Breast epithelium (tissue), 4 donors: ENCODE measurements at regions not wholly inside any gene's neighbourhood (a gene's known extent, or its start where the extent isn't known, plus 50 kb on each side); places are given as distances from the start of the nearest gene placed in this dataset.

ENCODE experiments used
- DNase-seq, 2 donors: peaks; one replicate each; pipeline ENCODE4 v3.0.0-alpha.2; 2019; ENCODE audit warnings: low spot score in 2 of 2
- H3K27ac ChIP-seq, 2 donors: fragments of 200-600 bp; sonication (generic) in 1 of 2; one replicate each; pipeline ENCODE4 v1.5.1; 2016 to 2019; ENCODE audit warnings: mild to moderate bottlenecking in 1 of 2
- H3K27me3 ChIP-seq, 2 donors: fragments of 200-600 bp; sonication (generic) in 1 of 2; one replicate each; pipeline versions ENCODE4 v1.5.1 to v1.6.0; 2017 to 2019; ENCODE audit warnings: control low read depth in 1 of 2, mild to moderate bottlenecking in 1 of 2
- H3K36me3 ChIP-seq: fragments of 200-600 bp; one replicate; pipeline ENCODE4 v1.5.1; 2019
- H3K4me1 ChIP-seq, 2 donors: fragments of 200-600 bp; sonication (generic); one replicate each; pipeline ENCODE4 v1.5.1; 2016 to 2019; ENCODE audit warnings: control low read depth in 1 of 2
- H3K4me3 ChIP-seq, 3 donors: fragments of 200-600 bp; sonication (generic); 1 replicate in 2 of 3; 2 replicates in 1 of 3; pipeline ENCODE4 v1.5.1; 2016 to 2019; ENCODE audit warnings: mild to moderate bottlenecking in 3 of 3, moderate library complexity in 2 of 3
- H3K9me3 ChIP-seq, 2 donors: fragments of 200-600 bp; sonication (generic) in 1 of 2; one replicate each; pipeline ENCODE4 v1.5.1; 2016 to 2019; ENCODE audit warnings: control low read depth in 1 of 2
- POLR2A ChIP-seq: fragments of 450-650 bp; IDR thresholded peaks from one replicate; pipeline ENCODE4 v1.6.1; 2016; ENCODE audit warnings: antibody characterized with exemption, mild to moderate bottlenecking, moderate library complexity
- POLR2AphosphoS5 ChIP-seq, 3 donors: sonication (generic); formaldehyde crosslinking; IDR thresholded peaks; one replicate each; pipeline ENCODE4 v1.6.1; 2017; ENCODE audit warnings: antibody characterized with exemption in 3 of 3
- intact Hi-C: fragments of 100-400 bp; cut with DNase I; formaldehyde crosslinking; loops from one replicate; pipeline ENCODE4 v1.15.1; 2023; ENCODE audit warnings: low total_unique reads
- TF ChIP-seq, protein P1 (sequence below), 3 donors: fragments of 450-650 bp; IDR thresholded peaks; one replicate each; pipeline ENCODE4 v1.5.1; 2016 to 2017; ENCODE audit warnings: antibody characterized with exemption in 3 of 3, mild to moderate bottlenecking in 3 of 3, moderate library complexity in 3 of 3

DNA sequence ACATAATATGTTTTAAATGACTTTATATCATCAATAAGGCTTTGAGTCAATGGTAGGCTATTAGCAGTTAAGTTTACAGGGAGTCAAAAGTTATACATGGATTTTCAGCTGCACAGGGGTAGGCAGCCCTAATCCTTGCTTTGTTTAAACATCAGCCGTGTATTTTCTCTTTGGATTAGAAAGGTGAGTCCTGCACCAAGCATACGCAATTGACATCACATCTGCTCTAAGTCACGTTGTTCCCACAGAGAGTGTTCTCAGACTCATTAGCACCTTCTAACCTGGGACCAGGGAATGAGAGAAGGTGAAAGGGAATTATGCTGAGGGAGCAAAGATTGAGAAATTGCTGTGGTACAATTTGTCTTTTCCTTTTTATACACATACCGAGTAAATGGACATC is 148.6 kb upstream of the ZNF804B start:
- Histone ChIP-seq H3K27ac (no peak overlapping the region), H3K4me3 (no peak overlapping the region), H3K4me1 (no peaks in the 10 kb centered on the region), H3K36me3 (no peaks in the 10 kb centered on the region), H3K9me3 (peaks cover 0 to 7% of the 10 kb centered on the region in 2 donors), H3K27me3 (no peaks in the 10 kb centered on the region)
- intact Hi-C loops = no loop called here
- TF ChIP-seq POLR2AphosphoS5 (IDR thresholded peaks at IDR 0.05) (no peak), POLR2A (no peak)
- TF ChIP-seq, protein P1, sequence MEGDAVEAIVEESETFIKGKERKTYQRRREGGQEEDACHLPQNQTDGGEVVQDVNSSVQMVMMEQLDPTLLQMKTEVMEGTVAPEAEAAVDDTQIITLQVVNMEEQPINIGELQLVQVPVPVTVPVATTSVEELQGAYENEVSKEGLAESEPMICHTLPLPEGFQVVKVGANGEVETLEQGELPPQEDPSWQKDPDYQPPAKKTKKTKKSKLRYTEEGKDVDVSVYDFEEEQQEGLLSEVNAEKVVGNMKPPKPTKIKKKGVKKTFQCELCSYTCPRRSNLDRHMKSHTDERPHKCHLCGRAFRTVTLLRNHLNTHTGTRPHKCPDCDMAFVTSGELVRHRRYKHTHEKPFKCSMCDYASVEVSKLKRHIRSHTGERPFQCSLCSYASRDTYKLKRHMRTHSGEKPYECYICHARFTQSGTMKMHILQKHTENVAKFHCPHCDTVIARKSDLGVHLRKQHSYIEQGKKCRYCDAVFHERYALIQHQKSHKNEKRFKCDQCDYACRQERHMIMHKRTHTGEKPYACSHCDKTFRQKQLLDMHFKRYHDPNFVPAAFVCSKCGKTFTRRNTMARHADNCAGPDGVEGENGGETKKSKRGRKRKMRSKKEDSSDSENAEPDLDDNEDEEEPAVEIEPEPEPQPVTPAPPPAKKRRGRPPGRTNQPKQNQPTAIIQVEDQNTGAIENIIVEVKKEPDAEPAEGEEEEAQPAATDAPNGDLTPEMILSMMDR (IDR thresholded peaks at IDR 0.05) = no peak
- no peak for DNase-seq

DNA sequence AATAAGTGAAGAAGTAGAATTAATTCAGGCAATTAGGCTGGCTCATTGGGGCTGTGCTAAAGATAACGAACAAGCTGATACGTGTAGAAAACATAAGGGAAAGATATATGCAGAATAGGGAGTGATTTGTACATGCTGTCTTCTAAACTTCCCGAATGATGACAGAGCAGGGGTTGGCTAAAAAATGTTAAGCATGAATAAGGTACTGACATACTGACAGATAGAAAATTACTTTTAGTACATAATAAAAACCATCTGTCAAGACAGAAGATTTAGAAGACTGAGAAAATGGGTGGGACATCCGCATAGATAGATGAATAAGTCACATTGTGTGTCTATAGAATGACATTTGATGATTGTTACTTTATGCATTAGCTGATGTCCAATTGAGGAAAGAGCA is 158.8 kb upstream of the ZNF804B start:
- no peaks in the 10 kb centered on the region for H3K36me3 ChIP-seq
- intact Hi-C loops = no loop called here
- DNase-seq = no peak

DNA sequence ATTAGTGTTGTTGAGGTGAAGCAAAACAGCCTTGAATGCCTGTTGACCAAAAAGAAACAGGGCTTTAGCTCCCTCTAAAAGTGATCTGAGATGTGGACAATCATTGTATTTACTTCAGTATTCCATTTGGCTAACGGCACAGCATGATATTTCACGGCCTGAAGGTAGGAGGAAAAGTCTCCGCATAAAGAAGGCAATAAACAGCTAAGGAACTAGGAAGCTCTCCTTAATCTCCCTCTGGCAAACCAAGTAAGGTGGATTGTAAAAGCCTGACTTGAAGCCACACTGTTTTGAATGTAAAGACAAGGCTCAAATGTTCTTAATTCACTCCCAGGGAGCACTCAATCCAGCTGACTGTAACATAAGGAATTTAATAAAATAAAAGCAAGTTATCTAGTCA is 160.0 kb upstream of the ZNF804B start:
- no peak for DNase-seq
- intact Hi-C loops = no loop called here
- Histone ChIP-seq H3K27ac (no peak overlapping the region), H3K4me1 (no peaks in the 10 kb centered on the region), H3K27me3 (no peaks in the 10 kb centered on the region), H3K4me3 (no peak overlapping the region), H3K9me3 (no peaks in the 10 kb centered on the region), H3K36me3 (no peaks in the 10 kb centered on the region)
- TF ChIP-seq POLR2AphosphoS5 (IDR thresholded peaks at IDR 0.05) (no peak), POLR2A (no peak)
- TF ChIP-seq, protein P1 (IDR thresholded peaks at IDR 0.05) = no peak

More for the DNA sequence above, 158.8 kb upstream of the ZNF804B start:
- Histone ChIP-seq H3K4me1 (no peaks in the 10 kb centered on the region), H3K27ac (no peak overlapping the region), H3K4me3 (no peak overlapping the region), H3K9me3 (no peaks in the 10 kb centered on the region), H3K27me3 (no peaks in the 10 kb centered on the region)
- TF ChIP-seq POLR2A = no peak
- TF ChIP-seq, protein P1 (IDR thresholded peaks at IDR 0.05) = no peak
- no peak for TF ChIP-seq POLR2AphosphoS5 (IDR thresholded peaks at IDR 0.05)

DNA sequence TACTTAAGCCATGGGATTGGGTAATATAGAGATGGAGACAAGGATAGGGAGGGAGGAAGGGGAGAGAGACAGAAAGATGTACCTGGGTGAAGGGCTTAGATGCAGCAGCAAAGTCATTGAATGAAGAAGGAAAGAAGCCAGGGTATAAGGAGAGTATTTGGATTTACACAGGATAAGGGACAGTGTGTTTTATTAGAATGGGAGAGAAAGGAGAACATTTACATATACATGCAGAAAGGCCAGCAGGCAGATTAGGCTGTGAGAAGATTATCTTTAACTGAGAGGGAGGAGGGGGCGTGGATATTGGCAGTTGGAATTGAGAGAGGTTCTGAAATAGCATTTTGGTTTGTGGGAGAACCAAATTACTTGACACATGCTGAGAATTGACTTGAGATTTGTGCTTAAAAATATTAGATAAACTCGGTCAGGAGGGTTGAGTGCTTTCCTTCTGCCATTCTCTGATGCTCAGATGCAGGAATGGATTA is 161.5 kb upstream of the ZNF804B start:
- no peaks in the 10 kb centered on the region for H3K4me1 ChIP-seq
- no peak for DNase-seq
- TF ChIP-seq, protein P1 (IDR thresholded peaks at IDR 0.05) = no peak
- TF ChIP-seq POLR2A (no peak), POLR2AphosphoS5 (IDR thresholded peaks at IDR 0.05) (no peak)
- peaks cover 0 to 1% of the 10 kb centered on the region in 2 donors for H3K9me3 ChIP-seq
- no peaks in the 10 kb centered on the region for H3K27me3 ChIP-seq
- intact Hi-C loops = no loop called here
- H3K27ac ChIP-seq = no peak overlapping the region
- H3K36me3 ChIP-seq = no peaks in the 10 kb centered on the region
- H3K4me3 ChIP-seq = no peak overlapping the region

DNA sequence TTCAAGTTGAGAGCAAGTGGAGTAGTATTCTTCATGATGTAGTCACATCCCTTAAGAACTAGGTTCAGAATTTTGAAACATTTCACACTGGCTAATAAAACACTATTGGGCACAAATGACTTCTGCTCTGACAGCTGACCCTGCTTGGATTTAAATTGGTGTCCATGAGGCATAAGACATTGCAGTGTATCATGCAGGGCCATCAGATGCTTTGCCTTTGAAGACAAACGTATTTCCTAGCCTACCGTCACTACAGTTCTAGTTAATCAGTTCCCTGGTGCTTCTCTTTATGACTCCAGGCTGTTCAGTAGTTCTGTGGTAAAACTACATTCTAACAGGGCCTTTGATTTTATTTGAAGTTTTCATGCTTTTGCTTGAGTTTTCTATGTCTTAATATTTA is 168.5 kb upstream of the ZNF804B start:
- Histone ChIP-seq H3K36me3 (no peaks in the 10 kb centered on the region), H3K27ac (no peak overlapping the region), H3K4me3 (no peak overlapping the region), H3K4me1 (no peaks in the 10 kb centered on the region), H3K27me3 (no peaks in the 10 kb centered on the region), H3K9me3 (peaks cover 0 to 6% of the 10 kb centered on the region in 2 donors)
- intact Hi-C loops = no loop called here
- no peak for TF ChIP-seq POLR2AphosphoS5 (IDR thresholded peaks at IDR 0.05)
- no peak for TF ChIP-seq POLR2A
- TF ChIP-seq, protein P1 (IDR thresholded peaks at IDR 0.05) = no peak
- no peak for DNase-seq
